SH-SY5Y (cell line): ENCODE measurements at regions not wholly inside any gene's neighbourhood (a gene's known extent, or its start where the extent isn't known, plus 50 kb on each side); places are given as distances from the start of the nearest gene placed in this dataset.

Source experiments
- GATA2 ChIP-seq: IDR thresholded peaks from 2 replicates; pipeline ENCODE4 v1.6.1; 2011; ENCODE audit warnings: mild to moderate bottlenecking, low read depth, low read length
- GATA3 ChIP-seq: IDR thresholded peaks from 2 replicates; pipeline ENCODE4 v1.6.1; 2011; ENCODE audit warnings: low read depth, mild to moderate bottlenecking, low read length, moderate library complexity

DNA sequence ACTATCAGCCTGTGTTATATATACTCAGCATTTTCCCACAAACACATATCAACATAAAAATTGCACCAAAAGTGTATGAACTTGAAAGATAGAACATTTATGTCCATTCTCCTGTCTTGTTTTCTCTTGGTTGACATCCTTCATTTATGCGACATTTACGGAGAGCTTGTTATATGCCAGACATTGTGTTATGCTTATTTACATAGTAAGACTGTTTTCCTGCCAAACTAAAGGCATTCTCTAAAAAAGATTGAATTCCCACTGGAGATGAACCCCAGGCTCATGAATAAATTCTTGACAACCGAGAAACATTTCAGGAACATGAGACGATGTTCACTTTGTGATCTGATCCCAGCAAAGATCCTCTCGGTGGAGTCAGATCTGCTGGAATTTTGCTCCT, 131.0 kb downstream of the RAP2A start:
- TF ChIP-seq GATA2 (no peak), GATA3 (no peak)
